T-helper 1 cell treated with Interleukin-12 subunit alpha and Interleukin-12 subunit beta and Interleukin-4 antibody, amounts not matched to agents 30 ng/mL and 1 ng/mL, for 36 hours (primary cell): ENCODE measurements at regions not wholly inside any gene's neighbourhood (a gene's known extent, or its start where the extent isn't known, plus 50 kb on each side); places are given as distances from the start of the nearest gene placed in this dataset.

ENCODE experiments used
- intact Hi-C: fragments of 100-400 bp; cut with micrococcal nuclease; formaldehyde crosslinking; loops from one replicate; pipeline ENCODE4 v1.15.1; 2024

- intact Hi-C loops, result no loop called here
Observed at GRCh38 chr2:5953525-5953924, 261.3 kb downstream of the SOX11 start.

GRCh38 chr2:5954509-5954908, 262.3 kb downstream of the SOX11 start:
- intact Hi-C loops, result no loop called here

GRCh38 chr2:5955921-5956320, 263.7 kb downstream of the SOX11 start:
- intact Hi-C loops, result no loop called here

GRCh38 chr2:5959836-5960820, 267.9 kb downstream of the SOX11 start:
- intact Hi-C loops, result no loop called here

GRCh38 chr2:5967506-5967905, 275.3 kb downstream of the SOX11 start:
- intact Hi-C loops, result no loop called here

- intact Hi-C loops, result no loop called here
Observed at GRCh38 chr2:5969303-5969702, 277.1 kb downstream of the SOX11 start.

GRCh38 chr2:5970347-5970746, 278.2 kb downstream of the SOX11 start:
- intact Hi-C loops, result no loop called here

- intact Hi-C loops, result no loop called here
Observed at GRCh38 chr2:5974477-5974876, 282.3 kb downstream of the SOX11 start.

GRCh38 chr2:5975401-5975800, 283.2 kb downstream of the SOX11 start:
- intact Hi-C loops, result no loop called here

- intact Hi-C loops, result no loop called here
Observed at GRCh38 chr2:5976531-5977065, 284.4 kb downstream of the SOX11 start.

GRCh38 chr2:5977477-5977876, 285.3 kb downstream of the SOX11 start:
- intact Hi-C loops, result no loop called here

- intact Hi-C loops, result no loop called here
Observed at GRCh38 chr2:5978131-5978751, 286.1 kb downstream of the SOX11 start.

- intact Hi-C loops, result no loop called here
Observed at GRCh38 chr2:5980450-5981190, 288.4 kb downstream of the SOX11 start.

GRCh38 chr2:5982193-5982902, 290.2 kb downstream of the SOX11 start:
- intact Hi-C loops, result no loop called here

- intact Hi-C loops, result no loop called here
Observed at GRCh38 chr2:5982903-5983265, 290.7 kb downstream of the SOX11 start.

GRCh38 chr2:5983511-5984272, 291.5 kb downstream of the SOX11 start:
- intact Hi-C loops, result no loop called here

- intact Hi-C loops, result no loop called here
Observed at GRCh38 chr2:5984273-5984655, 292.1 kb downstream of the SOX11 start.

GRCh38 chr2:5984946-5985345, 292.8 kb downstream of the SOX11 start:
- intact Hi-C loops, result no loop called here

GRCh38 chr2:5985536-5986385, 293.6 kb downstream of the SOX11 start:
- intact Hi-C loops, result no loop called here
